GM23338 (cell line): ENCODE measurements at regions not wholly inside any gene's neighbourhood (a gene's known extent, or its start where the extent isn't known, plus 50 kb on each side); places are given as distances from the start of the nearest gene placed in this dataset.

ENCODE experiments used
- CREB1 ChIP-seq: fragments of 250-450 bp; sonication (Bioruptor Pico); IDR thresholded peaks from 2 replicates; pipeline ENCODE4 v1.5.0; 2020; ENCODE audit warnings: low read depth, mild to moderate bottlenecking, moderate library complexity
- EZH2 ChIP-seq: fragments of 200-600 bp; sonication (generic); IDR thresholded peaks from one replicate; pipeline ENCODE4 v1.8.0; 2017; ENCODE audit warnings: antibody characterized with exemption, mild to moderate bottlenecking, low read depth; ENCODE audit not compliant: unreplicated experiment
- POLR2AphosphoS5 ChIP-seq: IDR thresholded peaks from 2 replicates; pipeline ENCODE4 v1.6.1; 2016; ENCODE audit warnings: antibody characterized with exemption, low read depth
- TF ChIP-seq, protein P1 (sequence below): IDR thresholded peaks from one replicate; pipeline ENCODE4 v1.6.1; 2018; ENCODE audit warnings: antibody characterized with exemption; ENCODE audit not compliant: unreplicated experiment

DNA sequence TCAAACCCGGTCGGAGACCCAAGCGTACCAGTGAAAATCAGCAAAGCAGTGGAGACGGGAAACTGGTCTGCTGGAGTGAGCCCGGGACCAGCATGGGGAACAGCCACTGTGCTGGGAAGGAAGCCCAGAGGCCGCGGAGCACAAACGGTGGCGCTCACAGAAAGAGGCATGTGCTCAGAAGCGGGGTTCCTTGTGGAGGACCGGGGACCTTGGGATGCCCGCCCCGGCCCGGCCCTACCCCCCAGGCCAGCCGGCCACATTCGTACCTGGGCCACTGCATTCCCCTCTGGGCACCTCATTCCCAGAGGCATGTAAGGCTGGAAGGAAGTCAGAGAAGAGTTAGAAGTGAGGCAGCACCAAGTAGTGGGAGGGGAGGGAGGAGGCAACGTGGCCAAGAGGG lies 79.3 kb downstream of the RFLNA start:
- TF ChIP-seq POLR2AphosphoS5 (no peak), CREB1 (CRISPR knock-in tag) (no peak), EZH2 (no peak)
- TF ChIP-seq, protein P1, sequence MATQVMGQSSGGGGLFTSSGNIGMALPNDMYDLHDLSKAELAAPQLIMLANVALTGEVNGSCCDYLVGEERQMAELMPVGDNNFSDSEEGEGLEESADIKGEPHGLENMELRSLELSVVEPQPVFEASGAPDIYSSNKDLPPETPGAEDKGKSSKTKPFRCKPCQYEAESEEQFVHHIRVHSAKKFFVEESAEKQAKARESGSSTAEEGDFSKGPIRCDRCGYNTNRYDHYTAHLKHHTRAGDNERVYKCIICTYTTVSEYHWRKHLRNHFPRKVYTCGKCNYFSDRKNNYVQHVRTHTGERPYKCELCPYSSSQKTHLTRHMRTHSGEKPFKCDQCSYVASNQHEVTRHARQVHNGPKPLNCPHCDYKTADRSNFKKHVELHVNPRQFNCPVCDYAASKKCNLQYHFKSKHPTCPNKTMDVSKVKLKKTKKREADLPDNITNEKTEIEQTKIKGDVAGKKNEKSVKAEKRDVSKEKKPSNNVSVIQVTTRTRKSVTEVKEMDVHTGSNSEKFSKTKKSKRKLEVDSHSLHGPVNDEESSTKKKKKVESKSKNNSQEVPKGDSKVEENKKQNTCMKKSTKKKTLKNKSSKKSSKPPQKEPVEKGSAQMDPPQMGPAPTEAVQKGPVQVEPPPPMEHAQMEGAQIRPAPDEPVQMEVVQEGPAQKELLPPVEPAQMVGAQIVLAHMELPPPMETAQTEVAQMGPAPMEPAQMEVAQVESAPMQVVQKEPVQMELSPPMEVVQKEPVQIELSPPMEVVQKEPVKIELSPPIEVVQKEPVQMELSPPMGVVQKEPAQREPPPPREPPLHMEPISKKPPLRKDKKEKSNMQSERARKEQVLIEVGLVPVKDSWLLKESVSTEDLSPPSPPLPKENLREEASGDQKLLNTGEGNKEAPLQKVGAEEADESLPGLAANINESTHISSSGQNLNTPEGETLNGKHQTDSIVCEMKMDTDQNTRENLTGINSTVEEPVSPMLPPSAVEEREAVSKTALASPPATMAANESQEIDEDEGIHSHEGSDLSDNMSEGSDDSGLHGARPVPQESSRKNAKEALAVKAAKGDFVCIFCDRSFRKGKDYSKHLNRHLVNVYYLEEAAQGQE = no peak
